Mesendoderm (in vitro differentiated cells): ENCODE measurements at regions not wholly inside any gene's neighbourhood (a gene's known extent, or its start where the extent isn't known, plus 50 kb on each side); places are given as distances from the start of the nearest gene placed in this dataset.
A peak's percentile ranks its signal among the peaks of the same experiment; 100 is the strongest.

Experiments used
- DNase-seq: peaks from one replicate; pipeline ENCODE4 v3.0.0; 2013
- H2AK5ac ChIP-seq: 2 replicates; pipeline ENCODE4 v1.6.1; 2013; ENCODE audit warnings: low read length, inconsistent platforms
- H2BK120ac ChIP-seq: 2 replicates; pipeline ENCODE4 v1.6.1; 2013; ENCODE audit warnings: low read depth, mild to moderate bottlenecking, low read length, moderate library complexity, mixed read lengths
- H2BK15ac ChIP-seq: replicated peaks from 2 replicates; pipeline ENCODE4 v1.6.1; 2013; ENCODE audit warnings: low read depth, mild to moderate bottlenecking, moderate library complexity
- H2BK5ac ChIP-seq: 2 replicates; pipeline ENCODE4 v1.6.1; 2013; ENCODE audit warnings: low read length, inconsistent platforms
- H3K18ac ChIP-seq: 2 replicates; pipeline ENCODE4 v1.6.1; 2013; ENCODE audit warnings: mild to moderate bottlenecking, low read length, mixed read lengths
- H3K23ac ChIP-seq: one replicate; pipeline ENCODE4 v1.6.1; 2013; ENCODE audit warnings: low read length
- H3K27ac ChIP-seq: 2 replicates; pipeline ENCODE4 v1.5.1; 2013; ENCODE audit warnings: low read depth, mild to moderate bottlenecking, inconsistent platforms, low read length, moderate library complexity
- H3K27me3 ChIP-seq: 2 replicates; pipeline ENCODE4 v1.6.1; 2013; ENCODE audit warnings: low read length, control low read depth, mild to moderate bottlenecking, inconsistent platforms; ENCODE audit not compliant: insufficient read depth, poor library complexity
- H3K36me3 ChIP-seq: 2 replicates; pipeline ENCODE4 v1.6.1; 2013; ENCODE audit warnings: low read length, inconsistent platforms; ENCODE audit not compliant: control insufficient read depth, insufficient read depth
- H3K4ac ChIP-seq: one replicate; pipeline ENCODE4 v1.6.1; 2013; ENCODE audit warnings: low read depth, mild to moderate bottlenecking, low read length, moderate library complexity
- H3K4me1 ChIP-seq: 2 replicates; pipeline ENCODE4 v1.6.1; 2013; ENCODE audit warnings: low read depth, low read length, inconsistent platforms; ENCODE audit not compliant: control insufficient read depth
- H3K4me2 ChIP-seq: 2 replicates; pipeline ENCODE4 v1.6.1; 2013; ENCODE audit warnings: low read length
- H3K4me3 ChIP-seq: 2 replicates; pipeline ENCODE4 v1.5.1; 2013; ENCODE audit warnings: mild to moderate bottlenecking, low read length
- H3K56ac ChIP-seq: one replicate; pipeline ENCODE4 v1.6.1; 2013; ENCODE audit warnings: low read length
- H3K79me1 ChIP-seq: 2 replicates; pipeline ENCODE4 v1.6.1; 2013; ENCODE audit warnings: low read length, inconsistent platforms
- H3K79me2 ChIP-seq: 2 replicates; pipeline ENCODE4 v1.6.1; 2013; ENCODE audit warnings: mild to moderate bottlenecking, low read length; ENCODE audit not compliant: control insufficient read depth, insufficient read depth
- H3K9ac ChIP-seq: 2 replicates; pipeline ENCODE4 v1.6.1; 2013; ENCODE audit warnings: low read length, inconsistent platforms
- H4K5ac ChIP-seq: one replicate; pipeline ENCODE4 v1.6.1; 2013; ENCODE audit warnings: low read length
- H4K8ac ChIP-seq: one replicate; pipeline ENCODE4 v1.6.1; 2013; ENCODE audit warnings: low read depth, mild to moderate bottlenecking, control low read depth, low read length, moderate library complexity
- WGBS: extraction: QIAGEN DNeasy Blood & Tissue Kit; methylation state at CpG from one replicate; pipeline ENCODE4 v1.1.7; 2013; ENCODE audit warnings: low lambda C conversion rate, missing lambda C conversion rate; ENCODE audit not compliant: insufficient coverage; ENCODE audit errors: extremely low coverage; 5-methylcytosine and 5-hydroxymethylcytosine counted together

- WGBS, result no CpG with 5 or more reads among the region's 4 CpGs
- DNase-seq, result no peak
- H3K4ac ChIP-seq, result no peak overlapping the region
- no peak overlapping the region for H4K8ac ChIP-seq
- H3K36me3 ChIP-seq, result no peaks in the 10 kb centered on the region
- H2BK15ac ChIP-seq, result no peak overlapping the region
- H3K4me3 ChIP-seq, result no peak overlapping the region
- no peak overlapping the region for H3K18ac ChIP-seq
- no peak overlapping the region for H2BK5ac ChIP-seq
- H3K4me1 ChIP-seq, result no peaks in the 10 kb centered on the region
- H3K9ac ChIP-seq, result no peak overlapping the region
- H4K5ac ChIP-seq, result no peak overlapping the region
- H3K27ac ChIP-seq, result no peak overlapping the region
- no peak overlapping the region for H3K56ac ChIP-seq
- H2AK5ac ChIP-seq, result no peak overlapping the region
- H3K27me3 ChIP-seq, result no peaks in the 10 kb centered on the region
- H3K79me2 ChIP-seq, result no peaks in the 10 kb centered on the region
- H2BK120ac ChIP-seq, result no peak overlapping the region
- no peak overlapping the region for H3K23ac ChIP-seq
- H3K4me2 ChIP-seq, result no peak overlapping the region
- H3K79me1 ChIP-seq, result no peaks in the 10 kb centered on the region
These were observed 372.1 kb downstream of the KIF16B start for GRCh38 chr20:16201191-16201590.

GRCh38 chr20:16197696-16198095 lies 375.6 kb downstream of the KIF16B start:
- H3K4me3 ChIP-seq, result no peak overlapping the region
- no peaks in the 10 kb centered on the region for H3K27me3 ChIP-seq
- H3K4ac ChIP-seq, result no peak overlapping the region
- H3K79me1 ChIP-seq, result no peaks in the 10 kb centered on the region
- H2AK5ac ChIP-seq, result no peak overlapping the region
- H3K27ac ChIP-seq, result no peak overlapping the region
- no peak overlapping the region for H3K56ac ChIP-seq
- H2BK15ac ChIP-seq, result no peak overlapping the region
- no peak overlapping the region for H3K9ac ChIP-seq
- no CpG with 5 or more reads among the region's 2 CpGs for WGBS
- DNase-seq, result no peak
- no peaks in the 10 kb centered on the region for H3K79me2 ChIP-seq
- no peak overlapping the region for H4K8ac ChIP-seq
- no peaks in the 10 kb centered on the region for H3K4me1 ChIP-seq
- no peak overlapping the region for H3K18ac ChIP-seq
- H3K23ac ChIP-seq, result no peak overlapping the region
- no peak overlapping the region for H2BK5ac ChIP-seq
- H3K4me2 ChIP-seq, result no peak overlapping the region
- no peak overlapping the region for H4K5ac ChIP-seq
- no peak overlapping the region for H2BK120ac ChIP-seq
- no peaks in the 10 kb centered on the region for H3K36me3 ChIP-seq

DNA sequence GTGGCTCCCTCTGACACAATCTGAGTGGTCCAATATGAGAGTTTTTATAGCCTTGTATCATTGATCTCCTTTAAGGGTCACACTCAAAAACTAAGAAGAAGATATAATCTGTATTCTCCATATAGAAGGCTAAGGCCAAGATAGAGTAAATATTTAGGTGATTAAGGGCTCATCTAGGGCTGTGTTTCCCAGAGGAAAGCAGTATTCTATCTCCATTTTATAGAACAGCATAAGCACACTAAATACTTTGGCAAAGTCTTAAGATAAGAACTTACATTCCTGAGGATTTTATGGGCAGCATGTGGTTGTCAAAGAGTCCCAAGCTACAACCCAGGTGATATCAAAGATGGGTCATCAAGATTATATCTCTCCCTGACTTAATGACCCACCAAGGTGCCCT lies 377.6 kb downstream of the KIF16B start:
- DNase-seq, result no peak
- H3K27me3 ChIP-seq, result no peaks in the 10 kb centered on the region
- H3K23ac ChIP-seq, result no peak overlapping the region
- H3K4me1 ChIP-seq, result no peaks in the 10 kb centered on the region
- no peaks in the 10 kb centered on the region for H3K79me1 ChIP-seq
- no peak overlapping the region for H3K4ac ChIP-seq
- no peak overlapping the region for H3K18ac ChIP-seq
- H2BK120ac ChIP-seq, result no peak overlapping the region
- H3K4me2 ChIP-seq, result no peak overlapping the region
- no peak overlapping the region for H2AK5ac ChIP-seq
- no peaks in the 10 kb centered on the region for H3K36me3 ChIP-seq
- no peak overlapping the region for H2BK5ac ChIP-seq
- no peak overlapping the region for H2BK15ac ChIP-seq
- no peak overlapping the region for H3K56ac ChIP-seq
- no peak overlapping the region for H4K5ac ChIP-seq
- H3K4me3 ChIP-seq, result no peak overlapping the region
- H4K8ac ChIP-seq, result no peak overlapping the region
- no peak overlapping the region for H3K27ac ChIP-seq
- no peaks in the 10 kb centered on the region for H3K79me2 ChIP-seq
- no peak overlapping the region for H3K9ac ChIP-seq

DNA sequence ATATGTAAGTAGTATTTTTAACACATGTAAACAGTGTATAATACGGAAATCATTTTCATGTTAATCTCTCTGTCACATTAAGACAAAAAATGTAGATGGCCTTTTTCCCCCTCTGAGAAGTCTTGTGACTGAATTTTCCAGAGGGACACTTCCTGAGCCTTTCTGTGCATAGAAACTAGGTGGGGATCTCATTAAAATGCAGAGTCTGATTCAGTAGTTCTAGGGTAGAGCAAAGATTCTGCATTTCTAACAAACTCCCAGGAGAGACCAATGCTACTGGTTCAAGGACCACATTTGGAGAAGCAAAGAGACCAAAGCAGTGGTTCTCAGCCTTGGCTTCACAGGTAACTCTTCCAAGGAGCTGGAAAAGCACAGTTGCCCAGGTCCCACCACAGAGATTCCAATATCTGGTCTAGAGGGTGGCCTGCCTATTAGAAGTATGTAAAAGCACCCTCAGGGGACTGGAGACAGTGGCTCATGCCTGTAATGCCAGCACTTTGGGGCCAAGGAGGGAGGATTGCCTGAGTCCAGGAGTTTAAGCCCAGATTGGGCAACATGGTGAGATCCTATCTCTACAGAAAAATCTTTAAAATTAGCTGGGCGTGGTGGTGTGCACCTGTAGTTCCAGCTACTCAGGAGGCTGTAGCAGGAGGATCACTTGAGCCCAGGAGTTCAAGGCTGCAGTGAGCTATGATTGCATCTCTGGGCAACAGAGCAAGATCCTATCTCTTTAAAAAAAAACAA lies 378.5 kb downstream of the KIF16B start:
- Histone ChIP-seq H3K4me2 (no peak overlapping the region), H2BK15ac (no peak overlapping the region), H3K18ac (no peak overlapping the region), H4K8ac (no peak overlapping the region), H2BK120ac (no peak overlapping the region), H4K5ac (no peak overlapping the region), H3K79me2 (no peaks in the 10 kb centered on the region), H3K23ac (no peak overlapping the region), H2BK5ac (no peak overlapping the region), H3K27me3 (no peaks in the 10 kb centered on the region), H3K9ac (no peak overlapping the region), H3K56ac (no peak overlapping the region), H3K4me1 (no peaks in the 10 kb centered on the region), H3K36me3 (no peaks in the 10 kb centered on the region), H3K4ac (no peak overlapping the region), H3K4me3 (no peak overlapping the region), H2AK5ac (no peak overlapping the region), H3K27ac (no peak overlapping the region), H3K79me1 (no peaks in the 10 kb centered on the region)
- no peak for DNase-seq
- WGBS, result no CpG with 5 or more reads among the region's 2 CpGs

GRCh38 chr20:16191496-16191895 lies 381.8 kb downstream of the KIF16B start:
- Histone ChIP-seq H2BK15ac (no peak overlapping the region), H3K36me3 (no peaks in the 10 kb centered on the region), H3K79me2 (no peaks in the 10 kb centered on the region), H3K56ac (no peak overlapping the region), H3K4me1 (no peaks in the 10 kb centered on the region), H3K27ac (no peak overlapping the region), H4K5ac (no peak overlapping the region), H2AK5ac (no peak overlapping the region), H3K18ac (no peak overlapping the region), H2BK120ac (no peak overlapping the region), H3K79me1 (no peaks in the 10 kb centered on the region), H3K4me2 (no peak overlapping the region), H3K23ac (no peak overlapping the region), H3K27me3 (no peaks in the 10 kb centered on the region), H3K4ac (no peak overlapping the region), H4K8ac (no peak overlapping the region), H2BK5ac (no peak overlapping the region), H3K4me3 (no peak overlapping the region), H3K9ac (no peak overlapping the region)
- no peak for DNase-seq
- WGBS, result no CpG with 5 or more reads among the region's 2 CpGs

DNA sequence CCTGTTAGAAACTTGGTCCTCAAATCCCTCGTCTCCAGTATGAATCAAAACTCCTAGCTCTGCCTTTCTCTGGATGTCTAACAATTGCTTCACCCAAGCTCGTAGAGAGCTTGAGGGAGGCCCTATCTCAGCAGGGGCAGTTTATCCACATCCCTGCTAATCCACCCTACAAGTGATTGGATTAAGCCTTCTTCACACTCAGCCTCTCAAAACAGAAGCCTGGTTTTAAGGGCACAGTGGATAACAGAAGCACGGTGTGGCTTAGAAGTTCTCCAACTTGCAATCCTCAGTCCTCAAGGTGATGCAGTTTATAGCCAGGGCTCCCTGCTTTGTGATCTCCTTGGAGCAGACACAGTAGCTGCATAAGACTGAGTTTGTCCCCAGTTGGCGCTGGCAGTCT lies 383.9 kb downstream of the KIF16B start:
- Histone ChIP-seq H3K79me2 (no peaks in the 10 kb centered on the region), H3K9ac (no peak overlapping the region), H2BK15ac (no peak overlapping the region), H4K8ac (no peak overlapping the region), H3K23ac (no peak overlapping the region), H2AK5ac (no peak overlapping the region), H3K36me3 (no peaks in the 10 kb centered on the region), H2BK120ac (no peak overlapping the region), H3K56ac (no peak overlapping the region), H4K5ac (no peak overlapping the region), H3K4me3 (no peak overlapping the region), H2BK5ac (no peak overlapping the region), H3K27ac (no peak overlapping the region), H3K4me1 (no peaks in the 10 kb centered on the region), H3K4ac (no peak overlapping the region), H3K4me2 (no peak overlapping the region), H3K27me3 (no peaks in the 10 kb centered on the region), H3K79me1 (no peaks in the 10 kb centered on the region), H3K18ac (no peak overlapping the region)
- peak; percentile 74 for DNase-seq
- no CpG with 5 or more reads among the region's 4 CpGs for WGBS
